ENCODE measurements at regions not wholly inside any gene's neighbourhood (a gene's known extent, or its start where the extent isn't known, plus 50 kb on each side); places are given as distances from the start of the nearest gene placed in this dataset.

GRCh38 chr6:137269803-137270202 lies 50.6 kb upstream of the IFNGR1 start:
- TF ChIP-seq CTCF (IDR thresholded peaks at IDR 0.05; ENCODE audit: borderline replicate concordance, extremely low read depth, low read length, poor library complexity, severe bottlenecking) (no peak), EZH2 (IDR thresholded peaks at IDR 0.05; ENCODE audit: borderline replicate concordance, low read depth, low read length, severe bottlenecking) (no peak)

Data from DND-41 (cell line).